NB4 (cell line): ENCODE measurements at regions not wholly inside any gene's neighbourhood (a gene's known extent, or its start where the extent isn't known, plus 50 kb on each side); places are given as distances from the start of the nearest gene placed in this dataset.

Source experiments
- MYC ChIP-seq: IDR thresholded peaks from 2 replicates; pipeline ENCODE4 v1.6.1; 2011; ENCODE audit warnings: low read depth, low read length
- POLR2A ChIP-seq: IDR thresholded peaks from 2 replicates; pipeline ENCODE4 v1.6.1; 2011; ENCODE audit warnings: mild to moderate bottlenecking; ENCODE audit not compliant: insufficient read length; ENCODE audit errors: extremely low read depth
- TF ChIP-seq, protein P1 (sequence below): IDR thresholded peaks from one replicate; pipeline ENCODE4 v1.5.1; 2012; ENCODE audit warnings: low read depth, low read length
- TF ChIP-seq, protein P2 (sequence below): IDR thresholded peaks from 2 replicates; pipeline ENCODE4 v1.6.1; 2011; ENCODE audit warnings: low read depth, low read length

DNA sequence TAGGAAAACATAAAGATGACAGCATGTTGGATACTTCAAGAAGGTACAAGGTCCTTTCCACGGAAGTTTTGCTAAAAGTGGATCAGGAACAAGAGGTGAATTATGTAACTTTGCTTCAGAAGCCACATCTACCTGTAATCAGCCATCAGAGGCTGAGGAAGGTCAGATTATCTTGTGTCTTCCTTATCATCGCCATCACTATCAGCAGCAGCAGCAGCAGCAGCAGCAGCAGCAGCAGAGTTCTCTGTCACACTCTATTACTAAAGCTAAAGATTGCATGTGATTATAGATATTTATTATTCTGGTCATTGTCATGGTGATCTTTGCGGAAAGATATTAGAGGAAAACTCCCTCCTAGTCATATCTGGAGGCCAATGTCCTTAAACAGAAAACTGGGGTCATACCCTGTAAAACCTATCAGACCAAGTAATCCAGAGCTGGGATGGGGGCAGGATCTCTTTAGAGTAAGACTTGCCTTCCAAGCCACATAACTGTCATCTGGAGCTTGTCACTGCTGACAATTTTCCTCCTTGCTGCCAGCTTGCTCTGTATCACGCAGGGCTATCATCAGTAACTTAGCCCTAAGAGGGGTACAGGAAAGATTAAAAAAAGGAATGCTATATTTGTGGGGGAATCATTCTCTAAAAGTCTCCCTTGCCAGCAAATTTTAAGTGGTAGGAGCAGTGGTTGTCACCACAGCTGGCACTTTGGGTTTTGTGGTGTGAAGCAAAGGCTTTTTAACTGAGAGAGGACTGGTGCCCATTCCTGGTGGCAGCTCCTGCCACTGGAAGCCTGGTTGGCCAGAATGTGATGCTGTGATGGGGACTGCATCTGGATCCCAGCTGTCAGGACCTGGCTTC is 130.9 kb upstream of the RASGRP1 start:
- TF ChIP-seq POLR2A (no peak), MYC (no peak)
- TF ChIP-seq, protein P1, sequence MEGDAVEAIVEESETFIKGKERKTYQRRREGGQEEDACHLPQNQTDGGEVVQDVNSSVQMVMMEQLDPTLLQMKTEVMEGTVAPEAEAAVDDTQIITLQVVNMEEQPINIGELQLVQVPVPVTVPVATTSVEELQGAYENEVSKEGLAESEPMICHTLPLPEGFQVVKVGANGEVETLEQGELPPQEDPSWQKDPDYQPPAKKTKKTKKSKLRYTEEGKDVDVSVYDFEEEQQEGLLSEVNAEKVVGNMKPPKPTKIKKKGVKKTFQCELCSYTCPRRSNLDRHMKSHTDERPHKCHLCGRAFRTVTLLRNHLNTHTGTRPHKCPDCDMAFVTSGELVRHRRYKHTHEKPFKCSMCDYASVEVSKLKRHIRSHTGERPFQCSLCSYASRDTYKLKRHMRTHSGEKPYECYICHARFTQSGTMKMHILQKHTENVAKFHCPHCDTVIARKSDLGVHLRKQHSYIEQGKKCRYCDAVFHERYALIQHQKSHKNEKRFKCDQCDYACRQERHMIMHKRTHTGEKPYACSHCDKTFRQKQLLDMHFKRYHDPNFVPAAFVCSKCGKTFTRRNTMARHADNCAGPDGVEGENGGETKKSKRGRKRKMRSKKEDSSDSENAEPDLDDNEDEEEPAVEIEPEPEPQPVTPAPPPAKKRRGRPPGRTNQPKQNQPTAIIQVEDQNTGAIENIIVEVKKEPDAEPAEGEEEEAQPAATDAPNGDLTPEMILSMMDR, result no peak
- TF ChIP-seq, protein P2, sequence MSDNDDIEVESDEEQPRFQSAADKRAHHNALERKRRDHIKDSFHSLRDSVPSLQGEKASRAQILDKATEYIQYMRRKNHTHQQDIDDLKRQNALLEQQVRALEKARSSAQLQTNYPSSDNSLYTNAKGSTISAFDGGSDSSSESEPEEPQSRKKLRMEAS, result no peak
